Stimulated activated naive CD8-positive, alpha-beta T cell treated with anti-CD3 and anti-CD28 coated beads, Interleukin-15, amount 100 ng/mL, for 72 hours (primary cell): ENCODE measurements at regions not wholly inside any gene's neighbourhood (a gene's known extent, or its start where the extent isn't known, plus 50 kb on each side); places are given as distances from the start of the nearest gene placed in this dataset.
"Not testable (repeated sequence)": the region's sequence is repeated elsewhere in the genome, so short reads cannot be mapped to it uniquely, and the experiment has no call there.

Experiments used
- ATAC-seq: fragments of 150-1000 bp; cut with Tn5 transposase; 2 replicates; pipeline ENCODE4 v1.10.0; 2021; ENCODE audit warnings: mild to moderate bottlenecking, moderate library complexity
- DNase-seq, 2 donors: peaks; one replicate each; pipeline ENCODE4 v3.0.0; 2021 to 2022
- H3K27ac Mint-ChIP-seq, 2 donors: one replicate each; pipeline ENCODE4 v1.8.0; 2022; ENCODE audit warnings: mild to moderate bottlenecking in 2 of 2, mixed read lengths in 2 of 2, moderate library complexity in 2 of 2
- H3K27me3 Mint-ChIP-seq: one replicate; pipeline ENCODE4 v1.8.0; 2022; ENCODE audit warnings: mixed read lengths
- H3K4me1 Mint-ChIP-seq: one replicate; pipeline ENCODE4 v1.8.0; 2022; ENCODE audit warnings: mild to moderate bottlenecking, mixed read lengths
- H3K4me3 Mint-ChIP-seq, 2 donors: one replicate each; pipeline ENCODE4 v1.8.0; 2022; ENCODE audit warnings: mild to moderate bottlenecking in 2 of 2, mixed read lengths in 2 of 2, moderate library complexity in 1 of 2
- H3K9me3 Mint-ChIP-seq, 2 donors: one replicate each; pipeline ENCODE4 v1.8.0; 2022; ENCODE audit warnings: mixed read lengths in 2 of 2

DNA sequence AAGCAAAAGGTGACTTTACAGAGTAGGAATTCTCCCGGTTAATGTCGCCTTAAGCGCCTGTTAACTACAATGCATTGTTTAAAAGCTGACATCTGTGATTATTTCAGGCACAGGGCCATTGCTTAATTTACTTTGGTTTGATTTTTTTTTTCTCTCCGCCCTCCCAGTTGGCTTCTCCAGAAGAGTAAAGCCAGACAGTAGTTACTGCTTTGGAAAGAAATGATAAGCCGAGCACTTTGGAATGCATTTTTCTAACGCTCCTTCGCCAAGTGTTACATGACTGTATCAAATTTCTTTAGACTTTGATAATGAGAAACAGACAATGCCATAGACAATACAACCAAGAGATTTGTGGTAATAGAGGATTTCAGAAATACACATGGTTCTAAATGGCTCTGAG, 383.0 kb upstream of the TENM3 start:
- Mint-ChIP-seq H3K9me3 (peaks cover 8 to 18% of the 10 kb centered on the region in 2 donors), H3K27me3 (no peaks in the 10 kb centered on the region), H3K4me3 (no peak overlapping the region), H3K27ac (no peak overlapping the region), H3K4me1 (no peaks in the 10 kb centered on the region)
- DNase-seq (no peak), ATAC-seq (no peak)

DNA sequence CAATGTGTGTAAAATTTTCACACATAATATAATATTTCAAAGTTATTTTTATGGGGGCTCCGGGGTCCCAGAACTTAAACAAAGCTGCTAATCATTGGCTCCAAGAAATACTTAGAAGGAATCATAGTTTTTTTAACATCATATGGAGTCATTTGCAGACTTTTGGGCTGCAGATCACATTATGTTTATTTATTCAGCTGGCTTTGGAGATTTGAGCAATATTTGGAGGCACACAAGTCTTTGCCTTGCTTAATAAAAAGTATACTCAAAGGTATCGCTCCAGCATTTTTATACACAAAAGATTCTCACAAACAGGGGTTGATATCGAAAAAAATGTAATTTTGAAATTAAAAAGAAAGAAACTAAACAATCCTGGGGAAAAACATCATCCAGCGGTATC, 382.5 kb upstream of the TENM3 start:
- no peak for ATAC-seq
- Mint-ChIP-seq H3K27me3 (no peaks in the 10 kb centered on the region), H3K27ac (no peak overlapping the region), H3K4me1 (no peaks in the 10 kb centered on the region), H3K9me3 (peaks cover 8 to 18% of the 10 kb centered on the region in 2 donors), H3K4me3 (no peak overlapping the region)
- DNase-seq, result no peak

DNA sequence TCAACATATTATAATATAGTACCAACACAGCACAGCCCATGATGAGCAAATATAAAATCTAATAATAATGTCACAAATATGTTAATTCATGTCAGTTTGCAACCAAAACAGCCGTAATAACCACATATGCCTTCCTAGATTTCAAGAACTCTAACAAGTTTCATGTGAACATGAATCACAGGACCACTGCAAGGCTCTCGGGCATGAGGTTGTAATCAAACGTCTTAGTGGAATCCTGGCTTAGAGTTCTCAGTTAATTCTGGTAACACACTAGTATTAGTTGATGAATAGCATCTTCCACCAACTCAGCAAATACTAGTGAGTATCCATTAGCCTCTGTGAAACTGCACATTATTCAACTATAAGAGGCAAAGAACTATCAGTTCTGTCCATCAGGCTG, 379.3 kb upstream of the TENM3 start:
- H3K9me3 Mint-ChIP-seq, result peaks cover under 1 to 17% of the 10 kb centered on the region in 2 donors
- H3K4me3 Mint-ChIP-seq, result no peak overlapping the region
- no peak for DNase-seq
- no peak overlapping the region for H3K27ac Mint-ChIP-seq
- H3K4me1 Mint-ChIP-seq, result no peaks in the 10 kb centered on the region
- H3K27me3 Mint-ChIP-seq, result no peaks in the 10 kb centered on the region
- no peak for ATAC-seq

DNA sequence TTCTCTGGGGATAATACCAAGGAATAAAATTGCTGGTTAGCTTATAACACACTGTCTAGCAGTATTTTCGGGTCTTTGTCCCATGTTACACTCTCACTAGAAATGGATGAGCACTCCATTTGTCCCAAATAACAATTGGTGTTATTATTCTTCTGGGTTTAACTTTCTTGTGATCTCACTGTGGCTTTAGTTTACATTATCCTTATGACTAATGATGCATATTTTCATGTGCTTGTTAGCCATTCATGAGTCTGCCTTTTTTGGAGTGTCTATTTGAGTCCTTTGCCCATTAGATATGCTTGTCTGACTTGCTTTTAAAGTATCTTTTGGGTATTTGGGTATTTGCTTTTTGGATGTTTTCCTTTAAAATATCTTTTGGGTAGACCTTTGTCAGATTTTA, 372.9 kb upstream of the TENM3 start:
- Mint-ChIP-seq H3K4me1 (no peaks in the 10 kb centered on the region), H3K9me3 (peaks cover 8 to 15% of the 10 kb centered on the region in 2 donors), H3K4me3 (no peak overlapping the region), H3K27ac (no peak overlapping the region), H3K27me3 (no peaks in the 10 kb centered on the region)
- ATAC-seq, result no peak
- DNase-seq, result no peak

DNA sequence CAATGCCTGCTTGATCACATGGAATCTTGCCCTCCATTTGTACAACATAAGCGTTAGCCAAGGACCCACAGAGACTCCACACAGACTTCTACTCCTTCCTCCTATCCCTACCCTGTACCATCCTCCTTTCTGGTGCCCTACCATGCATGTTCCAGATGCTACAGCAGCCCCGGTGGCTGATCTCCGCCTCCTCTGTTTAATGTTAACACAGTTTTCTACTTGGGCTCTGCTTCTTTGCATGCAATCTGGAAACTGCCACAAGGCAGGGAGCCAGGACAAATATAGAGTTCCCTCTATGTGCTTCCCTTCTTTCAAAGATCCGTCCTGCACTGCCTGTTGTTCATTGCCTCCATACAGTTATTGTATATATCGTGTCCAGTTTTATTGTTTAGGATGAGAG, 368.6 kb upstream of the TENM3 start:
- DNase-seq (no peak), ATAC-seq (no peak)
- Mint-ChIP-seq H3K4me3 (no peak overlapping the region), H3K9me3 (peaks cover 8 to 10% of the 10 kb centered on the region in 2 donors), H3K4me1 (no peaks in the 10 kb centered on the region), H3K27ac (no peak overlapping the region), H3K27me3 (no peaks in the 10 kb centered on the region)

DNA sequence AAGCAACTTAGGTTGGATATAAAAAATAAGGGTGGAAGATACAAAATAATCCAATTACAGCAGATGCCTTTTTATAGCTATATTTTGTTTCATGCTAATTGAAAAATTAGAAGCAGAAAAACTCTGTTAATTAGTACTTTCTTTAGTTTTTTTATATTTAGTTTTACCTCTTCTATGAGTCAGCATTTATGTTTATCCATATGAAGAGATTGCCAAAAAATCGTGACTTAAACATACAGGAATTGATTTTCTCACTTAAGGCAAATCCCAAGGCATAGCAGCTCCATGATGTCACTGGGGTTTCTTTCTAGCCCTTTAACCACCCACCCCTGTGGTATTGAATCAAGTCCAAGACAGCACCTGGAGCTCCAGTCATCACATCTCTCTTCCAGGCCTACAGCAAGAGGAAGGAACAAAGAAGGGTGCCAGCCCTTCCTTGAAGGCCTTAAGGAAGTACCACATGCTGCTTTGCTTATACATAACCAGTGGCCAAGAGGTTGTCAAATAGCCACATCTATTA, 365.8 kb upstream of the TENM3 start:
- H3K4me1 Mint-ChIP-seq, result no peaks in the 10 kb centered on the region
- ATAC-seq (no peak), DNase-seq (no peak)
- H3K4me3 Mint-ChIP-seq, result no peak overlapping the region
- H3K27ac Mint-ChIP-seq, result no peak overlapping the region
- H3K9me3 Mint-ChIP-seq, result peaks cover 8 to 10% of the 10 kb centered on the region in 2 donors
- no peaks in the 10 kb centered on the region for H3K27me3 Mint-ChIP-seq

DNA sequence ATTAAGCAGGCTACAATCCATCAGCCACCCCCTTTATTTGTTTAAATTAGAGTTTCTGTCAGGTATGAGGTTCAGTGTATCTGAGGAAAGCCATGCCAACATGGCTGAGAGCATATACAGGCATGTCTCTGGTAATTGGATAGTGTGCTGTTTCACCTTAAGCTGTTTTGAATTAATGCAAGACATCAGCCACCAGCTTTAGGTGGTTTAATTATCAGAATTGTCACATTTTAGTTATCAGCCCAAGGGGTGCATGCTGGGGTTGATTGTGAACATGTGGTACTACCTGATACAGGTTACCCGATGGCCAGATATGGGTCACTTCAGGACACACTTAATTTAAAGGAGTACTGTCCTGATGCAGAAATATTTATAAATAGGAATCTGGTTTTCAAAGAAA, 353.2 kb upstream of the TENM3 start:
- H3K27ac Mint-ChIP-seq, result no peak overlapping the region
- ATAC-seq (no peak), DNase-seq (no peak)
- H3K4me1 Mint-ChIP-seq, result no peaks in the 10 kb centered on the region
- H3K9me3 Mint-ChIP-seq, result no peaks in the 10 kb centered on the region
- no peak overlapping the region for H3K4me3 Mint-ChIP-seq
- H3K27me3 Mint-ChIP-seq, result no peaks in the 10 kb centered on the region

DNA sequence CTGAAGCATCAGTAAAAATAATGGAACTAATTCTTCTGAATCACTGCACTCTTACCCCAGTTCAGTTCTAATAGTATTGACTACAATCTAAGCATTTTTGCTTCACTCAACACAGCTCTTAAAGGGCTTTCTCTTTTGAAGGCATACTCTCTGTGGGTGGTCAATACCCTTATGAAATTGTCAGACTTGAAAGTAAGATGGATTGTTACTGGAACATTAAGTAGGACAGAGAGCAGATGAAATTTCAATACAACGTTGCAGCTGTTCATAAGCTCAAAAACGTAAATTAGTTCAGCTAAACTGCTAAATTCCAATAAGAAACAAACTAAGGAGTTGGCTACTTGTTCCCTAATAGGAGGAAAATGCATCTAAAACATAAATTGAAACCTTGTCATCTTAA, 352.3 kb upstream of the TENM3 start:
- ATAC-seq (no peak), DNase-seq (no peak)
- no peak overlapping the region for H3K27ac Mint-ChIP-seq
- H3K4me1 Mint-ChIP-seq, result no peaks in the 10 kb centered on the region
- H3K4me3 Mint-ChIP-seq, result no peak overlapping the region
- H3K27me3 Mint-ChIP-seq, result no peaks in the 10 kb centered on the region
- peaks cover 0 to 2% of the 10 kb centered on the region in 2 donors for H3K9me3 Mint-ChIP-seq

DNA sequence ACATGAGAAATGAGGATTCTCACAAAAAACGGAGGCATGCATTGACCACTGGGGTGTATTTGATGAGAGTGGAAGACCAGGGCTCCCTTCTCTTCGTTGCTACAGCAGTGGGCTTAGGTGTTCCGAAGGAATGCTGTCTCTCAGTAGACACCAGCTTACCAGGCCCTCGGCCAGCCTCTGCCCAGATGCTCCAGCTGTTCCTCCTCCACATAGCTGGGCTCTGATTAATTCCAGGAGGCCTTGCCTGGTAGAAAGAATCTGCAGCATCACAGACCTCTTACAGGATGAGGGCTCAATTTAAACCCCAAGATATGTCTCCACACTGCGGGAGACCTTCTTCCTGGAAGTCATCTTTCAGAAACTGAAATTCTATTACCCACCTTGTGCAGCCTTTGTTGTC, 346.6 kb upstream of the TENM3 start:
- Mint-ChIP-seq H3K27ac (no peak overlapping the region), H3K4me1 (no peaks in the 10 kb centered on the region), H3K27me3 (no peaks in the 10 kb centered on the region), H3K4me3 (no peak overlapping the region), H3K9me3 (peaks cover 11% of the 10 kb centered on the region in 2 donors)
- DNase-seq, result no peak
- ATAC-seq, result no peak

DNA sequence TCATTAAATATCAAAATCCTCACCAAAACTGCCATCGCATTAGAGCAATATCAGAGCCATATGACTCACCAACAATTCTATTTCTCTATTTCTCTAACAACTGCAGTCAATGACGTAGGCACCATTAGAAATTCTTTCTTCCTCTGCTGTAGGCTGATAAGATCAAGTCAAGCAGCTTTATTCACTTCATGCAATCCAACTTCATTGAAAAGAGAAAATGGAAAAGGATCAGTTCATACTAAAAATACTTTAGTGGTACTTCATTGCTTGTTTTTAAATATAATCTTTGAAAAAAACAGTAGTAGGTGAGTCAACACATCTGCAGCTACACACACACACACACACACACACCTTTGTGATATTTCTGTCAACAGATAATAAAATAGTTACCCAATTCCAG, 345.3 kb upstream of the TENM3 start:
- Mint-ChIP-seq H3K27ac (no peak overlapping the region), H3K4me3 (no peak overlapping the region), H3K4me1 (no peaks in the 10 kb centered on the region), H3K9me3 (peaks cover 11 to 15% of the 10 kb centered on the region in 2 donors), H3K27me3 (no peaks in the 10 kb centered on the region)
- ATAC-seq, result no peak
- DNase-seq, result no peak

DNA sequence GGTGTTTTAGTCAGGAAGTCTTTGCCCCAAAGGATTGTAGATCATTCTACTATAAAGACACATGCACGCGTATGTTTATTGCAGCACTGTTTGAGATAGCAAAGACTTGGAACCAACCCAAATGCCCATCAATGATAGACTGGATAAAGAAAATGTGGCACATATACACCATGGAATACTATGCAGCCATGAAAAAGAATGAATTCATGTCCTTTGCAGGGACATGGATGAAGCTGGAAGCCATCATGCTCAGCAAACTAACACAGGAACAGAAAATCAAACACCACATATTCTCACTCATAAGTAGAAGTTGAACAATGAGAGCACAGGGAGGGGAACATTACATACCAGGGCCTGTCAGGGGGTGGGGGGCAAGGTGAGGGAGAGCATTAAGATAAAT, 340.8 kb upstream of the TENM3 start:
- peaks cover 26 to 39% of the 10 kb centered on the region in 2 donors for H3K9me3 Mint-ChIP-seq
- not testable (repeated sequence) for H3K4me1 Mint-ChIP-seq, H3K27me3 Mint-ChIP-seq, DNase-seq, H3K4me3 Mint-ChIP-seq, H3K27ac Mint-ChIP-seq, ATAC-seq

DNA sequence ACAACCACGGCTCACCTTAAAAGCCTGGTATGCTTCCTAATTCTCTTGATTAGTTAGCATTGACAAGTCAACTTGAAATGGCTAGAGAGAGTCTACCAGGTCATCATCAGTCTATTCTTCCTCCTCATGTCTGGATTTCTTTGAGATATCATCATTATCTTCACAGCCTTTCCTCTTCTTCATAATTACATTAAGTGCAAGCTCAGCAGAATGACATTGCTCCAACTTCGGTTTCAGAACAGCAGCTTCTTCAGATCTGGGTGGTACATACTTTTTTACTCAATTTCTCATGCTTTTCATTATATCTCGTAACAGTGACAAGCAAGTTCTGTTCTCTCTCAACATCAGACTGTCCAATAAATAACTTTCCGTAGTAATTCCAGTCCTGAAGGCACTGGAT, 337.5 kb upstream of the TENM3 start:
- Mint-ChIP-seq H3K4me3 (no peak overlapping the region), H3K27me3 (no peaks in the 10 kb centered on the region), H3K4me1 (no peaks in the 10 kb centered on the region), H3K27ac (no peak overlapping the region), H3K9me3 (peaks cover 25 to 36% of the 10 kb centered on the region in 2 donors)
- DNase-seq (no peak), ATAC-seq (no peak)

DNA sequence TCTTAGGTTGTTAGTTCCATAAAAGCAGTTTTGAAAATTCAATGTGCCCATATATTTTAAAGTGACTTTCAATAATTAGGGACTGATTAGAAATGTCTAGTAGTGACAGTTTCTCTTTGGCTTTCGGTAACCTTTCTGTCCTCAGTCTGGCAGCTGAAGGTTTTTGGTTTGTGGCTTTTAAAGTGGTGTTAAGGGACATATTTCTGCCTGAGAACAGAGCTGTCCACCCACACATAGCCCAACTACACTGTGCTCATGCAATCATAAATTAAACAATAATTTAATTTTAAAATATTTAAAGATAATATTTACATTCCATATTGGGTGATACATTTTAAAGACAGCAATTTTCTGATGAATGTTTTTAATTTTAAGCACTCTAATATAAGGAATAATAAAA, 335.0 kb upstream of the TENM3 start:
- DNase-seq, result no peak
- H3K4me3 Mint-ChIP-seq, result no peak overlapping the region

DNA sequence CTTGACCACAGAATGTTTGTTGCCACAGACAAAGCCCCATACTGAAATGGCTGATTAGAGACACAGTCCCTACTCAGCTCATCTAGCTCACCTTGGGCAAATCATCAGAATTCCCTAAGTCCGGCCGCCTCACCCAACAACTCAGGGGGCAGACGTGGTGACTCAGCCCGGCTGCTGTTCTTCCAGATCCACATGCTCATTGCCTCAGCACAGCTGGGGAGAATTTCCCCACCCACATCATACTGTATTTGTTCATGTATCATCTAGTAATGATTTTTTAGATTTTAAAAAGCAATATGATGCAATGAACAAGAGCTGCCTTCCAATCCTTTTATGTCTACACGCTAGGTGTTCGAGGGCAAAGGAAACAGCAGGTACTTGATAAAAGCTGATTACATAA, 333.8 kb upstream of the TENM3 start:
- DNase-seq (no peak), ATAC-seq (no peak)
- Mint-ChIP-seq H3K9me3 (peaks cover 32 to 49% of the 10 kb centered on the region in 2 donors), H3K4me1 (no peaks in the 10 kb centered on the region), H3K4me3 (no peak overlapping the region), H3K27me3 (no peaks in the 10 kb centered on the region), H3K27ac (no peak overlapping the region)

More for the DNA sequence above, 335.0 kb upstream of the TENM3 start:
- Mint-ChIP-seq H3K27me3 (no peaks in the 10 kb centered on the region), H3K9me3 (peaks cover 30 to 47% of the 10 kb centered on the region in 2 donors), H3K27ac (no peak overlapping the region), H3K4me1 (no peaks in the 10 kb centered on the region)
- ATAC-seq, result no peak

DNA sequence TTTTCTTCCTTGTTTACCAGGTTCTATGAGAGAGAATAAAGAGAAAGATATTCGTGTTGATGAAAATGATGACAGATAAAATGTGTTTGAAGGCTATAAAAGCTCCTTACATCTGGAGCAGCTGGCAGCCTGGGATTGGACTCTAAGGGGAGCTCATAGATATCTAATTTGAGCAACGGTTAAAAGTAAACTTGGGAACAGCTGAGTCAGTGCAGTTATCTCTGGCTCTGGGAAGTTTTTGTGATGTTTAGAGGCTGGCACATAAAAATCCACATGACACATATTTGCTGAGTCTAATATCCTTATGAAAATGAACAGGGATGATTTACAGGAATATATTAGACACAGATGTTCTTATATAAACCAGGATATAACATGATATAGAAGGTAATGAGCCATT, 331.8 kb upstream of the TENM3 start:
- Mint-ChIP-seq H3K4me3 (no peak overlapping the region), H3K27me3 (no peaks in the 10 kb centered on the region), H3K4me1 (no peaks in the 10 kb centered on the region), H3K27ac (no peak overlapping the region), H3K9me3 (peaks cover 38 to 40% of the 10 kb centered on the region in 2 donors)
- DNase-seq, result no peak
- no peak for ATAC-seq

DNA sequence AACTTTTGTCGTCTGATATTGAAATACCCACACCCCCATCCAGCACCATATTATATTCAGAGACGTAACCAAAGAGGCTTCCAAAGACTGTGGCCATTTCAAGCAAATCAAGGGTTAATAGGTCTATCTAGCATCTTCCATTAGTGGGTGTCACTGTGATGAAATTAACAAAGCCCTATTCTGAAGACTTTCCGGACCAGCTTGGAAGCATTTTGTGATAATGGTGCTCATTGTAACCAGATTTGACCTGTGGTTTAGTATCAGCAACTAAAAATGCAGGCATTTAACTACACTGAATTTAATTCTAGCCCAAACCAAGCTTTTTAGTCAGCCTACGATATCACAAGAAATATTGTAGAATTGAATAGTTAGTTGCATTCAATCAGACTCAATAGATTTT, 309.7 kb upstream of the TENM3 start:
- Mint-ChIP-seq H3K27me3 (no peaks in the 10 kb centered on the region), H3K9me3 (peaks cover 13 to 42% of the 10 kb centered on the region in 2 donors), H3K4me1 (no peaks in the 10 kb centered on the region), H3K27ac (no peak overlapping the region), H3K4me3 (no peak overlapping the region)
- ATAC-seq, result no peak
- DNase-seq, result no peak

DNA sequence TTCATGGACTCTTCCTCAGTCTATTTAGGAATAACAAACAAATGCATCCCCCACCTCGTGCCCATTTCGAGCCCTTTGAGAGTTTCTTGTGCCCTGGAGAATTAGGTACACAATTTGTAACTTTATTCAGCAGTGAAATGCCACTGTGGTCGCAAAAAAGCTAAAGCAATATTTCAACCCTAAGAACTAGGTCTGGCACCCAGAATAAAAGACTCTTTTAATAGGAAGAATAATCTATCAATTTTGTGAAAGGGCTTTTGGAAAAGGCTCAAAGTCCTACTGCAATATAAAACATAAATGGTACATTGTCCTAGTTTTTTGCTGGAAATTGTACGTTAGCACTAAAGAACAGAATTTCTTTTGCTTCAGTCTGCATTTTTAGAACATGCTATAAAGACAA, 304.6 kb upstream of the TENM3 start:
- Mint-ChIP-seq H3K27me3 (no peaks in the 10 kb centered on the region), H3K4me1 (no peaks in the 10 kb centered on the region), H3K27ac (no peak overlapping the region), H3K4me3 (no peak overlapping the region), H3K9me3 (peaks cover 5 to 13% of the 10 kb centered on the region in 2 donors)
- ATAC-seq (no peak), DNase-seq (no peak)
